Nephron (organoid): ENCODE measurements at regions not wholly inside any gene's neighbourhood (a gene's known extent, or its start where the extent isn't known, plus 50 kb on each side); places are given as distances from the start of the nearest gene placed in this dataset.

Experiments used
- H3K27ac Mint-ChIP-seq, 3 experiments: 2 replicates each; pipeline ENCODE4 v1.8.0; 2020; ENCODE audit warnings: mixed read lengths in 3 of 3, mild to moderate bottlenecking in 2 of 3, moderate library complexity in 1 of 3
- H3K27me3 Mint-ChIP-seq: 2 replicates; pipeline ENCODE4 v1.8.0; 2021; ENCODE audit warnings: low read depth, mild to moderate bottlenecking, moderate library complexity, mixed read lengths
- H3K36me3 Mint-ChIP-seq: 2 replicates; pipeline ENCODE4 v1.8.0; 2020; ENCODE audit warnings: low read depth, mixed read lengths
- H3K4me1 Mint-ChIP-seq: 2 replicates; pipeline ENCODE4 v1.8.0; 2020; ENCODE audit warnings: mixed read lengths
- H3K4me3 Mint-ChIP-seq, 3 experiments: 2 replicates each; pipeline ENCODE4 v1.8.0; 2020; ENCODE audit warnings: mild to moderate bottlenecking in 3 of 3, mixed read lengths in 3 of 3, moderate library complexity in 2 of 3
- H3K9me3 Mint-ChIP-seq: 2 replicates; pipeline ENCODE4 v1.8.0; 2020; ENCODE audit warnings: mixed read lengths
- TF ChIP-seq, protein P1 (sequence below), 3 experiments: fragments of 200-600 bp; sonication (generic); IDR thresholded peaks; one replicate each; pipeline ENCODE4 v1.5.0; 2021; ENCODE audit warnings: antibody characterized with exemption in 3 of 3; ENCODE audit not compliant: unreplicated experiment in 3 of 3

- TF ChIP-seq, protein P1, sequence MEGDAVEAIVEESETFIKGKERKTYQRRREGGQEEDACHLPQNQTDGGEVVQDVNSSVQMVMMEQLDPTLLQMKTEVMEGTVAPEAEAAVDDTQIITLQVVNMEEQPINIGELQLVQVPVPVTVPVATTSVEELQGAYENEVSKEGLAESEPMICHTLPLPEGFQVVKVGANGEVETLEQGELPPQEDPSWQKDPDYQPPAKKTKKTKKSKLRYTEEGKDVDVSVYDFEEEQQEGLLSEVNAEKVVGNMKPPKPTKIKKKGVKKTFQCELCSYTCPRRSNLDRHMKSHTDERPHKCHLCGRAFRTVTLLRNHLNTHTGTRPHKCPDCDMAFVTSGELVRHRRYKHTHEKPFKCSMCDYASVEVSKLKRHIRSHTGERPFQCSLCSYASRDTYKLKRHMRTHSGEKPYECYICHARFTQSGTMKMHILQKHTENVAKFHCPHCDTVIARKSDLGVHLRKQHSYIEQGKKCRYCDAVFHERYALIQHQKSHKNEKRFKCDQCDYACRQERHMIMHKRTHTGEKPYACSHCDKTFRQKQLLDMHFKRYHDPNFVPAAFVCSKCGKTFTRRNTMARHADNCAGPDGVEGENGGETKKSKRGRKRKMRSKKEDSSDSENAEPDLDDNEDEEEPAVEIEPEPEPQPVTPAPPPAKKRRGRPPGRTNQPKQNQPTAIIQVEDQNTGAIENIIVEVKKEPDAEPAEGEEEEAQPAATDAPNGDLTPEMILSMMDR (IDR thresholded peaks at IDR 0.05; ENCODE audit: unreplicated experiment in 3 of 3) = no peak
- no peaks in the 10 kb centered on the region for H3K4me1 Mint-ChIP-seq
- H3K27me3 Mint-ChIP-seq = peaks cover 8% of the 10 kb centered on the region
- no peaks in the 10 kb centered on the region for H3K9me3 Mint-ChIP-seq
- no peak overlapping the region for H3K27ac Mint-ChIP-seq
- H3K36me3 Mint-ChIP-seq = no peaks in the 10 kb centered on the region
- H3K4me3 Mint-ChIP-seq = no peak overlapping the region
Measured at GRCh38 chr2:230660294-230661060, 52.2 kb upstream of the CAB39 start.

DNA sequence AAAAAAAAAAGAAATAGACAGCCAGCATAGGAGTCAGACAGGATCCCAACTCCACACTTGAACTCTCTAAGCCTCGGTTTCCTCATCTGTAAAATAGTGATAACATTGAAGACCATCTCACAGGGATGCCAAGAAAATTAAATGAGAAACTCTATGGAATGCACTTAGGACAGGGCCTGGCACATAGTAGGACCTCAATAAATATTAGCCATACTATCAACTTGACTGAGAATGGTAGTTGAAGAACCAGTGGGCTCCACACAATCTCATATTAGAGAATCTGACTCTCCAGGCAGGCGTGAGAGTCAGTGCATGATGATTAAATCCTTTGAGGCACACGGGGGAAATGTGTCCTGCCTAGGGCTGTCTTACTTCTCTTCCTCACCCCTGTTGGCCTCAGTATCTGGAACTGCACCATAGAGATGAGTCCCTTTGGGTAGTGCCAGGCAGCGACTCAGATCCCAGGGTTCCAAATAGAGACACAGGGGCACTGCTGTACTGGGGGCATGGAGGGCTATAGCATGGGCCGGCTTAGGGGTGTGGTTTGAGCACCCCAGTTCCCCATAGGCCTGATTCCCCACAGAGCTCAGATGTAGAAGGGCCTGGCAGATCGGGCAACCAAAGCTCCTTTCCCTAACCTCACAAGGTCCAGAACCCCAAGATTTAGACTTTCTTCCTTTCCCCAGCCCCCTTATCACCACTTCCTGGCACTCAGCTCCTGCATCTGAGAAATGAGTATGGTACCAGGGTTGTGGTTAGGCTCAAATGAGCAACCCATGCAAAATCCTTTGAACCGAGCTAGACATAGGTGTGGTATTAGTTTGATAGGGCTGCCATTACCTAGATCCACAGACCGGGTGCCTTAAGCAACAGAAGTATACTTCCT is 51.3 kb upstream of the CAB39 start:
- H3K4me3 Mint-ChIP-seq = no peak overlapping the region
- H3K9me3 Mint-ChIP-seq = no peaks in the 10 kb centered on the region
- TF ChIP-seq, protein P1 (IDR thresholded peaks at IDR 0.05; ENCODE audit: unreplicated experiment in 3 of 3) = no peak
- H3K27ac Mint-ChIP-seq = no peak overlapping the region
- peaks cover 4% of the 10 kb centered on the region for H3K27me3 Mint-ChIP-seq
- H3K36me3 Mint-ChIP-seq = no peaks in the 10 kb centered on the region
- no peaks in the 10 kb centered on the region for H3K4me1 Mint-ChIP-seq
